ENCODE measurements at regions not wholly inside any gene's neighbourhood (a gene's known extent, or its start where the extent isn't known, plus 50 kb on each side); places are given as distances from the start of the nearest gene placed in this dataset.

- H3K27ac ChIP-seq (ENCODE audit: low read depth, low read length): no peak overlapping the region
- H2BK12ac ChIP-seq (ENCODE audit: low read depth, low read length): no peak overlapping the region
- no peak overlapping the region for H3K56ac ChIP-seq (replicated peaks; ENCODE audit: insufficient read length, low read depth, low read length)
- no peak overlapping the region for H4K91ac ChIP-seq (replicated peaks; ENCODE audit: insufficient read length, low read length)
- POLR2A ChIA-PET (ENCODE audit: partially characterized antibody): no interaction called here
- H2BK120ac ChIP-seq (replicated peaks; ENCODE audit: low read depth, low read length): no peak overlapping the region
- H3K4me3 ChIP-seq (ENCODE audit: extremely low read depth in 1 of 4, insufficient read depth in 2 of 4, low read depth in 3 of 4, low read length in 4 of 4): no peak overlapping the region
- no peak overlapping the region for H3K4ac ChIP-seq (replicated peaks; ENCODE audit: insufficient read length, low read depth, low read length)
- no peak overlapping the region for H3K14ac ChIP-seq (ENCODE audit: insufficient read length)
- H3K4me1 ChIP-seq (replicated peaks in 1 of 4; ENCODE audit: control insufficient read depth in 3 of 4, insufficient read depth in 4 of 4, low read length in 3 of 4): no peaks in the 10 kb centered on the region
- no peak overlapping the region for H3K9ac ChIP-seq (replicated peaks in 1 of 4; ENCODE audit: extremely low read depth in 1 of 4, low read depth in 3 of 4, low read length in 3 of 4)
- H3K27me3 ChIP-seq (replicated peaks in 1 of 4; ENCODE audit: control insufficient read depth in 3 of 4, extremely low read depth in 1 of 4, insufficient read depth in 3 of 4, low read length in 3 of 4): no peaks in the 10 kb centered on the region
- no peak overlapping the region for H2AFZ ChIP-seq (ENCODE audit: low read length)
- H3K9me3 ChIP-seq (ENCODE audit: insufficient read depth in 2 of 2, low read depth in 1 of 2, low read length in 1 of 2): no peaks in the 10 kb centered on the region
- no peaks in the 10 kb centered on the region for H4K20me1 ChIP-seq (replicated peaks in 1 of 2; ENCODE audit: control insufficient read depth in 1 of 2, insufficient read depth in 2 of 2, low read length in 2 of 2)
- H2AK5ac ChIP-seq (ENCODE audit: low read depth, low read length): no peak overlapping the region
- no peak overlapping the region for H2BK20ac ChIP-seq (ENCODE audit: low read length)
- FAIRE-seq (no peak), DNase-seq (ENCODE audit: low read depth in 1 of 2, low spot score in 2 of 2) (no peak)
- H3K4me2 ChIP-seq (ENCODE audit: insufficient read depth in 1 of 2, low read depth in 2 of 2, low read length in 2 of 2): no peak overlapping the region
- H3K23me2 ChIP-seq (ENCODE audit: low read depth, low read length): no peaks in the 10 kb centered on the region; the same call in 1 of the 2 replicates
- no peaks in the 10 kb centered on the region; a peak in 1 of 4 replicates for H3K79me2 ChIP-seq (ENCODE audit: control insufficient read depth in 1 of 2, insufficient read depth in 2 of 2, low read length in 2 of 2)
- H3K79me1 ChIP-seq (ENCODE audit: low read depth, low read length): no peaks in the 10 kb centered on the region
- no peak overlapping the region for H3K23ac ChIP-seq (ENCODE audit: insufficient read length)
- no peaks in the 10 kb centered on the region for H3K36me3 ChIP-seq (ENCODE audit: control insufficient read depth in 2 of 4, insufficient read depth in 4 of 4, low read length in 3 of 4)
- CTCF ChIA-PET (ENCODE audit: partially characterized antibody): no interaction called here
- no peak overlapping the region for H4K8ac ChIP-seq (ENCODE audit: extremely low read depth, insufficient read depth, low read length)
- H4K5ac ChIP-seq (ENCODE audit: insufficient read length, low read depth, low read length): no peak overlapping the region
- H2BK5ac ChIP-seq (ENCODE audit: low read depth, low read length): no peak overlapping the region
- H3K18ac ChIP-seq (ENCODE audit: extremely low read depth, low read length): no peak overlapping the region
- 97% methylated on average over 2 of the region's 2 CpGs; no CpG with 5 or more reads in 1 of the 2 experiments for WGBS, 2 experiments (ENCODE audit: extremely low coverage in 1 of 2, insufficient coverage in 1 of 2, insufficient read length in 1 of 2, insufficient replicate concordance in 2 of 2, low coverage in 1 of 2, low lambda C conversion rate in 2 of 2, missing lambda C conversion rate in 1 of 2)
- no peak overlapping the region for H2BK15ac ChIP-seq (ENCODE audit: low read length)
- TF ChIP-seq BACH1 (IDR thresholded peaks at IDR 0.05; ENCODE audit: low read length): no peak
- no peak for TF ChIP-seq SP2 (IDR thresholded peaks at IDR 0.05; ENCODE audit: low read length)
- TF ChIP-seq HDAC2 (IDR thresholded peaks at IDR 0.05; ENCODE audit: borderline replicate concordance in 1 of 2, low read depth in 2 of 2, low read length in 2 of 2): no peak
- no peak for TF ChIP-seq SAP30 (IDR thresholded peaks at IDR 0.05; ENCODE audit: insufficient read depth, insufficient replicate concordance, low read length)
- TF ChIP-seq SP1 (IDR thresholded peaks at IDR 0.05; ENCODE audit: low read depth, low read length): no peak
- no peak for TF ChIP-seq MAX (IDR thresholded peaks at IDR 0.05)
- TF ChIP-seq CHD2 (IDR thresholded peaks at IDR 0.05; ENCODE audit: low read length): no peak
Measured at GRCh38 chr21:23245255-23245654, 2247.0 kb downstream of the NCAM2 start.
